HEK293T (cell line): ENCODE measurements at regions not wholly inside any gene's neighbourhood (a gene's known extent, or its start where the extent isn't known, plus 50 kb on each side); places are given as distances from the start of the nearest gene placed in this dataset.

ENCODE experiments used
- BHLHE40 ChIP-seq: fragments of 450-650 bp; IDR thresholded peaks from 2 replicates; pipeline ENCODE4 v1.6.1; 2016; ENCODE audit warnings: mild to moderate bottlenecking, moderate library complexity, borderline replicate concordance
- ELF4 ChIP-seq: fragments of 450-650 bp; IDR thresholded peaks from 2 replicates; pipeline ENCODE4 v1.6.1; 2017; ENCODE audit warnings: antibody characterized with exemption
- FOXK2 ChIP-seq: fragments of 450-650 bp; IDR thresholded peaks from 2 replicates; pipeline ENCODE4 v1.6.1; 2016; ENCODE audit warnings: mild to moderate bottlenecking
- FOXM1 ChIP-seq: fragments of 450-650 bp; IDR thresholded peaks from 2 replicates; pipeline ENCODE4 v1.6.1; 2017; ENCODE audit warnings: mild to moderate bottlenecking, borderline replicate concordance
- HDGF ChIP-seq: fragments of 450-650 bp; IDR thresholded peaks from 2 replicates; pipeline ENCODE4 v1.6.1; 2017; ENCODE audit warnings: antibody characterized with exemption, borderline replicate concordance
- NFRKB ChIP-seq: fragments of 450-650 bp; IDR thresholded peaks from 2 replicates; pipeline ENCODE4 v1.6.1; 2016; ENCODE audit warnings: mild to moderate bottlenecking, moderate library complexity
- SP1 ChIP-seq: fragments of 450-650 bp; IDR thresholded peaks from 2 replicates; pipeline ENCODE4 v1.6.1; 2017
- TF ChIP-seq, protein P1 (sequence below): fragments of 450-650 bp; IDR thresholded peaks from 2 replicates; pipeline ENCODE4 v1.6.1; 2016

DNA sequence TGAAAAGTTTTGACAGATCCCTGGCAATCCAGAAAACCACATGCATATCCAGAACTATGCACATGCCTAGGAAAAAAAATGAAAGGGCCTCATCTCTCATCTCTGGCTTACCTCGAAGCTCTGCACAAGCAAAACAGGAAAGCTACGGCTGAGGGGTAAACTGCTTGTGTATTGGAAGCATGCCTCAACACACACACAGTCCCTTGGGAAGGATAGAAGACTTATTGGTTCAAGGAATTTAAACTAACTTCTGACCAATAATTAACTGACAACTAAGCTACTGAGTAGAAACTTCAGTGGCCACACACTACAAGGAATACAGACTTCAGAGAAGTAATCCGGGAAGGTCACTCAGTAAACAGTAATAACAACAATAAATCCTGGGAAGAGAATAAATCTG lies 59.9 kb upstream of the POMGNT2 start:
- TF ChIP-seq NFRKB, result no peak
- TF ChIP-seq BHLHE40, result no peak
- TF ChIP-seq ELF4, result no peak
- TF ChIP-seq, protein P1, sequence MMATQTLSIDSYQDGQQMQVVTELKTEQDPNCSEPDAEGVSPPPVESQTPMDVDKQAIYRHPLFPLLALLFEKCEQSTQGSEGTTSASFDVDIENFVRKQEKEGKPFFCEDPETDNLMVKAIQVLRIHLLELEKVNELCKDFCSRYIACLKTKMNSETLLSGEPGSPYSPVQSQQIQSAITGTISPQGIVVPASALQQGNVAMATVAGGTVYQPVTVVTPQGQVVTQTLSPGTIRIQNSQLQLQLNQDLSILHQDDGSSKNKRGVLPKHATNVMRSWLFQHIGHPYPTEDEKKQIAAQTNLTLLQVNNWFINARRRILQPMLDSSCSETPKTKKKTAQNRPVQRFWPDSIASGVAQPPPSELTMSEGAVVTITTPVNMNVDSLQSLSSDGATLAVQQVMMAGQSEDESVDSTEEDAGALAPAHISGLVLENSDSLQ, result no peak
- no peak for TF ChIP-seq FOXK2
- no peak for TF ChIP-seq SP1
- TF ChIP-seq FOXM1, result no peak
- TF ChIP-seq HDGF, result no peak
